H7 (cell line): ENCODE measurements at regions not wholly inside any gene's neighbourhood (a gene's known extent, or its start where the extent isn't known, plus 50 kb on each side); places are given as distances from the start of the nearest gene placed in this dataset.

Experiments used
- DNase-seq: peaks from one replicate; pipeline ENCODE4 v3.0.0; 2012
- H3K27me3 ChIP-seq: 2 replicates; pipeline ENCODE4 v1.6.0; 2011; ENCODE audit warnings: mild to moderate bottlenecking, low read length; ENCODE audit not compliant: control insufficient read depth, insufficient read depth
- H3K36me3 ChIP-seq: replicated peaks from 2 replicates; pipeline ENCODE4 v1.5.1; 2011; ENCODE audit warnings: low read length; ENCODE audit not compliant: control insufficient read depth, insufficient read depth
- H3K4me3 ChIP-seq: 2 replicates; pipeline ENCODE4 v1.5.1; 2011; ENCODE audit warnings: low read depth, mild to moderate bottlenecking, control low read depth, low read length, moderate library complexity; ENCODE audit not compliant: insufficient read depth

- Histone ChIP-seq H3K4me3 (no peak overlapping the region), H3K36me3 (no peaks in the 10 kb centered on the region), H3K27me3 (no peaks in the 10 kb centered on the region)
- no peak for DNase-seq
Measured at GRCh38 chr6:14919038-14919670, 326.7 kb upstream of the JARID2 start.

DNA sequence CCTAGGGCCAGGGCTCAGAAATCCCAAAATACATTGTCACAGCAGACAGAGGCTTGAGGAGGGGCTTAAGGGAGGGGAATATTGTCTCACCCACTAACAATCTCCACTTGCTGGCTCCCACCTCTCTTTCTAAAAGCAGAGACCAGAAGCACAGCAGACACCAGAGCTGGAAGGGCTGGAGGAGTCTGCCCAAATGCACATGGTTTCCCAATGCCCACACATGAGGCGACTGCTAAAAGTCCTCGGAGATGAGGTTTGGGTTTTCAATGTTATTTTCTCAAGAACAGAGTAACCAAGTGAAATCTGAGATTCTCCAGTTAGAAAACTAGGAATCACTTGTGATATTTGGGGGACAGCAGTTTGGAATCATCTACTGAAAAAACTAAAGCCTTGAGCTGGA lies 325.6 kb upstream of the JARID2 start:
- no peak overlapping the region for H3K4me3 ChIP-seq
- no peaks in the 10 kb centered on the region for H3K27me3 ChIP-seq
- DNase-seq: no peak
- no peaks in the 10 kb centered on the region for H3K36me3 ChIP-seq

DNA sequence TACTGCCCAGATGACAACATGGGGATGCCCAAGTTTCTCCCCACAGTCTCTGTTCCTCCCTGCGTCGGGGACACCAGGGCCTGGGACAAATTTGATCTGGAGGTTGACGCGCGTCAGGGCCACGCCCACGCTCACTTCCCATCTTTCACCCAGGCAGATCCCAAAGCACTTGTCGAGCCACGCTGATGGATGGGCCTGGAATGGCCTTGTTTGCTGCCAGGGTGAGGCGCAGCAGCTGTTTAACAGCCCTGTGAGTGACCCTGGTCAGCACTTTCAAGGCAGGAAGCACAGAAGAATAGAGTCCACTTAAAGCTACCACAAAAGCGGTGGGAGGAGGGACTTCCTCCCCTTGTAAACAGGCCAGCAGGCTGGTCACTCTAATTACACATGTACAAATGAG lies 324.7 kb upstream of the JARID2 start:
- DNase-seq: no peak

GRCh38 chr6:14921878-14922671 lies 323.8 kb upstream of the JARID2 start:
- Histone ChIP-seq H3K4me3 (no peak overlapping the region), H3K36me3 (no peaks in the 10 kb centered on the region), H3K27me3 (no peaks in the 10 kb centered on the region)
- DNase-seq: peak; percentile 59

More for the DNA sequence above, 324.7 kb upstream of the JARID2 start:
- Histone ChIP-seq H3K4me3 (no peak overlapping the region), H3K27me3 (no peaks in the 10 kb centered on the region), H3K36me3 (no peaks in the 10 kb centered on the region)

DNA sequence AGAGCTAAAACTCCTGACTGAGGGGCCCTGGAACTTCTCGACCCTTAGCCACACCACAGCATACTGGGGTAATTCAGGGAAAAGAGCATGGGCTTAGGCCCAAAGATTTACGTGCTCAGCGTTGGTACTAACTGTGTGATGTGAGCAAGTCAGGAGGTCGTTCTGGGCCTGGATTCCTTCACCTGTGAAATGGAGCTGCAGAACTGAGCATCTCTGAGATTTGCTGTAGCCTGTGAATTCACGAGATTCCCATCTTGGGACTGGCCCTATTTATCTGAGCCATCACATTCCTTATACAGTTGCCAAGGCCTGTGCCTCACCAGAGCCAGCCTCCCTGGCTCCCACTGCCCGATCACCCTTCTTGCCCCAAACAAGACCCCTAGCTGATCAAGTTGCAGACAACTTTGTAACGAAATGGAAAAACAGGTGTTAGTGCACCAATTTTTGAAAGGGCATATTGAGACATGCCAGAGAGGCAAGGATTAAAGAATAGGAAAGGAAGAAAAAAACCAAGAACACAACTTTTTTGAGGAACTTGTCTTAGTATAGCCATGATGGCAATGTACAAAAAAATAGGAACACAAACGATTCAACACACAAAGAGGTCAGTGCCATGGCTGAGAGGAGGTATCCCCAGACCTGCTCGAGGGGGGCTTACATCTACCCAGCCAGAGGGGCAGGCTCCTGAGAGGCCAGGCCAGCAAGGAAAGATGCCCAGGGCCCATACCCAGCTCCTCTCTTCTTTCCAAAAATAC lies 323.0 kb upstream of the JARID2 start:
- no peak for DNase-seq
- Histone ChIP-seq H3K27me3 (no peaks in the 10 kb centered on the region), H3K4me3 (no peak overlapping the region), H3K36me3 (no peaks in the 10 kb centered on the region; the same call in 1 of the 2 replicates)

- Histone ChIP-seq H3K27me3 (no peaks in the 10 kb centered on the region), H3K36me3 (no peaks in the 10 kb centered on the region; the same call in 1 of the 2 replicates), H3K4me3 (no peak overlapping the region)
- DNase-seq: peak; percentile 67
Measured at GRCh38 chr6:14924126-14925024, 321.5 kb upstream of the JARID2 start.

DNA sequence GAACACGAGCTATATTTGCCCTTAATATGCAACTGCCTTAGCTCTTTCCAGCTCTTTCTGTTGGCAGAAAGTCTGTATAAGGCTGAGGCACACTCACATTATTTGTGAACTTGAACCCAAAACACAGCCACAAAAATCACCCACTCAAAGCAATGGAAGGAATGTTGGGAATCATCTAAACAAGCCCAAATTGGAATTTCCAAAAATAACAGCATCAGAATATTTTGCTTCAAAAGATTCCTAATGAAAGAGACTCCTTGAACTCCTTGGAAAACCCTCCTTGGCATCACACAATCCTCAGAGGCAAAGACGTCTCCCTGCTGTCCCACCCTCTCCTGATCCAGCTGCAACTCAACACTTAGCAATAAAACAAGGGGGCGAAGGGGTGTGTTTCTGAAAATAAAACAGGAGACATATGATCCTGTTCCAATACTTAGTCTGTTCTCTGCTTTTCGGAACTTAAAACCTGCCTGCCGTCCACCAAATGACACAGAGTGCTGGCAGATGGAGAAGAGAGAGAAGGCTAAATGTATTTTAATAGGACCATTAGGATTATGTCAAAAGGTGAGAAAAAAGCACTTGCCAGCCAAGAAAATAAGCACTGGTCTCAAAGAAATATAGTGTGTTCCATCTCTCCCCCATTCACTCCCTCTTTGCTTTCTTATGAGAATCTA lies 320.7 kb upstream of the JARID2 start:
- H3K4me3 ChIP-seq: no peak overlapping the region
- H3K36me3 ChIP-seq: no peaks in the 10 kb centered on the region; the same call in 1 of the 2 replicates
- no peaks in the 10 kb centered on the region for H3K27me3 ChIP-seq
- no peak for DNase-seq

- H3K4me3 ChIP-seq: no peak overlapping the region
- H3K27me3 ChIP-seq: no peaks in the 10 kb centered on the region
- no peak for DNase-seq
- H3K36me3 ChIP-seq: no peaks in the 10 kb centered on the region; the same call in 1 of the 2 replicates
Measured at GRCh38 chr6:14925699-14926026, 320.2 kb upstream of the JARID2 start.

GRCh38 chr6:14927398-14927797 lies 318.5 kb upstream of the JARID2 start:
- H3K4me3 ChIP-seq: no peak overlapping the region
- no peaks in the 10 kb centered on the region for H3K27me3 ChIP-seq
- H3K36me3 ChIP-seq: no peaks in the 10 kb centered on the region; the same call in 1 of the 2 replicates
- DNase-seq: no peak

- no peaks in the 10 kb centered on the region for H3K27me3 ChIP-seq
- H3K36me3 ChIP-seq: no peaks in the 10 kb centered on the region; the same call in 1 of the 2 replicates
- H3K4me3 ChIP-seq: no peak overlapping the region
- DNase-seq: no peak
Measured at GRCh38 chr6:14929291-14929690, 316.6 kb upstream of the JARID2 start.

DNA sequence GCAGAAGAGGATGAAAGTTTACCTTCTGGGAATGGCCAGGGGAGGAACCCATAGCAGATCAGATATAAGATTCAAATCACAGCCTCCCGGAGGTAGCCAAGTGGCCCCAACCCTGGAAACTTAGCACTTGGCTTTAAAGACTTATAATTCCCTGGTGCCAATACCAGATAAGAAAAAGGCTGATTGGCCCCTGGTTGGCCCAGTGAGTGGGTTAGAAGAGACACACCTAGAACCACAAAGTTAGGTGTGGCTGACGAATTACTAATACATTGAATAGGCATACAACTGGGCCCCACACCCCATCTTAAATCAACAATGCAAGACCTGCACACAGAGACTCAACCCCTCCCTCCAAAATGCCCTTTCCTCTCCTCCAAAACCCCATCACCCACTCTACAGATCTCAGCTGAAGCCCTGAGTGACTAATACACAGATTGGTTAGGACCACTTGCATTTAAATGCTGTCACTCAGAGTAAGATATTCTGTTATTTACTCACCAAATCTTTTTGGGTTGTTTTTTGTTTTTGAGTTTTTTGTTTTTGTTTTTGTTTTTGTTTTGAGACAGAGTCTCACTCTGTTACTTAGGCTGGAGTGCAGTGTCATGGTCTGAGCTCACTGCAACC lies 315.4 kb upstream of the JARID2 start:
- H3K36me3 ChIP-seq: no peaks in the 10 kb centered on the region; the same call in 1 of the 2 replicates
- DNase-seq: no peak
- H3K4me3 ChIP-seq: no peak overlapping the region
- no peaks in the 10 kb centered on the region for H3K27me3 ChIP-seq

DNA sequence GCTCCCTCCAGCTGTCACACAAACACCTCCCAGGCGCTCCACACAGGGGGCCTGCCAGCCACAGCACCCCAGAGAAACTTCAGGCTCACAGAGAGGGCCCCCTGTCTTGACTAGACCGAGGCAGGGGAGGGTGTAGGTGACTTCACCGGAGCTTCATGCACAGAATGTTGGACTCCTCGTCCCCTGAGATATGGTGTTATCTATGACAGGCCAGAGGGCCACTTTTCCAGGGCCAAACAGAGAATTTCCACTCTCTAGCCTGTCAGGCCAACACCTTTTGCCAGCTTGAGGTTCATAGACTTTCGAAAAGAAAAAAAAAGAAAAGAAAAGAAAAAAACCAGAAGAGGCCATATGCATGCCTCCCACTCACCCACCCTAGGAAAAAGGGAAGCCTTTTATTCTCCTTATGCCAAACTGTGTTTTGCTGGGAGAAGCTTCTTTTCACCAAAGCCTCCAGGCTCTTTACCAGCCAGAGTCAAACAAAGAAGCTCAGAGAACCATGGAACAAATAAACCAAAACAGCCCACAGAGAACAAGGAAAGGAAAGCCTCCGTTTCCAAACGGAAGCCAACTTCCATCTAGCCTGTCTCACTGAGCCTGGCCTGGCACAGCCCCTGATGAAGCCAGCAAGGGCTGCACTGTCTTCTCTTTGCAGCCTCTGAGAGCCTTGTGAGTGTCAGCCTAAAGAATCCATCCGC lies 313.2 kb upstream of the JARID2 start:
- DNase-seq: peak; percentile 46
- no peaks in the 10 kb centered on the region; the same call in 1 of the 2 replicates for H3K36me3 ChIP-seq
- no peak overlapping the region for H3K4me3 ChIP-seq
- no peaks in the 10 kb centered on the region for H3K27me3 ChIP-seq

GRCh38 chr6:14933183-14933544 lies 312.7 kb upstream of the JARID2 start:
- Histone ChIP-seq H3K27me3 (no peaks in the 10 kb centered on the region), H3K4me3 (no peak overlapping the region), H3K36me3 (no peaks in the 10 kb centered on the region)
- DNase-seq: no peak
